GM19023 (cell line): ENCODE measurements at regions not wholly inside any gene's neighbourhood (a gene's known extent, or its start where the extent isn't known, plus 50 kb on each side); places are given as distances from the start of the nearest gene placed in this dataset.
"Not testable (repeated sequence)": the region's sequence is repeated elsewhere in the genome, so short reads cannot be mapped to it uniquely, and the experiment has no call there.

Experiments used
- ATAC-seq: cut with Tn5 transposase; IDR thresholded peaks from one replicate; pipeline ENCODE4 v1.9.1; 2021; ENCODE audit warnings: mild to moderate bottlenecking, moderate library complexity; ENCODE audit not compliant: unreplicated experiment

- not testable (repeated sequence) for ATAC-seq
Measured at GRCh38 chr1:83274656-83275055, 724.3 kb downstream of the TTLL7 start.

DNA sequence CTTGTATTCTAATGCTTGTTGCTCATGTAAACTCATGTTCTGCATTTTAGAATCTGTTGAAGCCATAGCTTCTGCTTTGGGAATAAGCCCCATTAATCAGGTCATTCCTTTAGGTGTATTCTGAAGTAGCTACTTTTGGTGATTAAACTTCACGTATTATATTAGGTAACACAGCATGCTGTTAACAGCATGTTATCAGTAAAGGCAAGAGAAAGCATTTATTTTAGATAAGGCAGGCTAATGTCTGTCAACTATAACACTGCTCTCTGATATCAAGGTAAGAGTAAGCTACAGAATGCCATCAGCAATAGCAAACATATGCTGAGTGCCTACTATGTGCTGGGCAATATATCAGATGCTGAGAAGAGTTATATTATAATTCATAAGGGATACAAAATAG is 726.4 kb downstream of the TTLL7 start:
- not testable (repeated sequence) for ATAC-seq

DNA sequence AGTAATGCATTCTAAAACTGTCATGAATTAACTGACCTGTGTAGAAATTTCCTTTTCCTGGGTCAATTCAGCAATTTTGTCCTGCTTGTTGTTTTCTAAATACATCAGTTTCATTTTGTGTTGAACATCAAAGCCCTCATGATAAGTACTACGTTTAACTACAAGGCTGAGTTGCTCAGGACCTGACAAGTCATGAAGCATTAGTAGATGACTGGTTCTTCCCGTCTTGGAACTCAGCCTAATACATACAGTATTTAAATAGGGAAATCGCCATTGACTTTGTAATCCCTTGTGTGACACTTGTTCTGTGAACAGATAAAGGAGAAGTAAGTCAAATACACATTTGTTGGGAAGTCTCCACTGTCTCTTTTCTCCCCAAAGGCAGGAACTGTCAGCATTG is 727.1 kb downstream of the TTLL7 start:
- ATAC-seq = not testable (repeated sequence)

DNA sequence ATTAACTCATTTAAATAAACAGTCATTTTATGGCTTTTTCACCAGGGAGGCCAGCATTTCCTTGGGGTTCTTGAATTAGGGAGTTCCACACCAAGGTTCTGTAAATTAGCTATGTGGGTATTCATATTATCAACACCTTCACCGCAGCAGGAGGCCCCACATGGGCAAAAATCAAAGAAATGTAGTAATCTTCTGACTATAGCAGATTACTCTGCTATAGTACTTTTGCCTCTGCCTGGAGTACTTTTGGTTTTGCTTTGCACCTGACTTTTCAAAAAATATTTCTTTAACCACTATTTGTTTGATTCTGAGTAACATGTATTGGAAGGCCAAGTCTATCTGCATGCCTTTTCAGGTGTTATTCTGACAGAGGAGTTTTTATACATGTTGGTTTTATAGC is 728.1 kb downstream of the TTLL7 start:
- ATAC-seq = not testable (repeated sequence)

DNA sequence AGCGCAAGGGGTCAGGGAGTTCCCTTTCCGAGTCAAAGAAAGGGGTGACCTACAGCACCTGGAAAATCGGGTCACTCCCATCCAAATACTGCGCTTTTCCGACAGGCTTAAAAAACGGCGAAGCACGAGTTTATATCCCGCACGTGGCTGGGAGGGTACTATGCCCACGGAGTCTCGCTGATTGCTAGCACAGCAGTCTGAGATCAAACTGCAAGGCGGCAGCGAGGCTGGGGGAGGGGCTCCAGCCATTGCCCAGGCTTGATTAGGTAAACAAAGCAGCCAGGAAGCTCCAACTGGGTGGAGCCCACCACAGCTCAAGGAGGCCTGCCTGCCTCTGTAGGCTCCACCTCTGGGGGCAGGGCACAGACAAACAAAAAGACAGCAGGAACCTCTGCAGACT is 735.1 kb downstream of the TTLL7 start:
- ATAC-seq = not testable (repeated sequence)

DNA sequence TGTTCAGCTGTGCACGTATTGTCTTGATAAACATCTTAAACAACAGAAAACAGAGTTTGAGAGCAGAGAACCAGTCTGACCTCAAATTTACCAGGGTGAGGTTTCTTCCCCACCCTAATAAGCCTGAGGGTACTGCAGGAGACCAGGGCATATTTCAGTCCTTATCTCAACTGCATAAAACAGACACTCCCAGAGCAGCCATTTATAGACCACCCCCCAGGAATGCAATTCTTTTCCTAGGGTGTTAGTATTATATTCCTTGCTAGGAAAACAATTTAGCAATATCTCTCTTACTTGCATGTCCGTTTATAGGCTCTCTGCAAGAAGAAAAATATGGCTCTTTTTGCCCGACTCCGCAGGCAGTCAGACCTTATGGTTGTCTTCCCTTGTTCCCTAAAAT is 747.2 kb downstream of the TTLL7 start:
- ATAC-seq = not testable (repeated sequence)

GRCh38 chr1:83246780-83247179 is 752.2 kb downstream of the TTLL7 start:
- not testable (repeated sequence) for ATAC-seq

GRCh38 chr1:83244832-83245231 is 754.1 kb downstream of the TTLL7 start:
- not testable (repeated sequence) for ATAC-seq

DNA sequence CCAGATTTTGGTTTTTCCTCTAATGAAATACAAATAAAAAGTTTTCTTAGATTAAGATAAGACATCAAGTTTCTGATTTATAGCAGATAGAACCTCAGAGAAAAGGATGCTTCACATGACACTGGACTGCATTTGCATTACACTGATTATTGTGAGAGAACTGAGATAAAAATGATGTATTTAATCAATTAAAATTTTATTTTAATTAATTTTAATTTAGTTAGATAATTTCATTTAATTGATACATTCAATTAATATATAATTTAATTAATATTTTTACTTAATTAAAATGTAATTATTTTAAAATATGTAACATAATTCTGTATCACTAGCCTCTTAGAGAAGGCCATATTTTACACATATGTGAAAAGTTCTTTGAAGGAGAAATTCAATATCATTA is 759.4 kb downstream of the TTLL7 start:
- ATAC-seq = not testable (repeated sequence)

DNA sequence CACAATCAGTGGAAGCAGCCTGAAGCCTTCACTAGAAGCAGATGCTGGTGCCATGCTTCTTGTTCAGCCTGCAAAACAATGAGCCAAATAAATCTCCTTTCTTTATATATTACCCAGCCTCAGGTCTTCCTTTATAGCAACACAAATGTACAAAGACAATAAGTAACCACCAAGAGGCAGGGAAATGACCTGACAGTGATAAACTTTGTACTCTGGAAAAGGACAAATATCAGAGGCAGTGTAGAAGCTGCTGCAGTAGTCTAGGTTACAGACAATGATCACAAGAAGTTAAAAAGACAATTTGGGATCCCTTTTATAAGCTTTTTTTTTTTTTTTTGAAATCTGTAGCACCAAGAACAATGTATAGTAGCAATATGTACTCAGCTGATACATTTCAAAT is 760.3 kb downstream of the TTLL7 start:
- not testable (repeated sequence) for ATAC-seq

DNA sequence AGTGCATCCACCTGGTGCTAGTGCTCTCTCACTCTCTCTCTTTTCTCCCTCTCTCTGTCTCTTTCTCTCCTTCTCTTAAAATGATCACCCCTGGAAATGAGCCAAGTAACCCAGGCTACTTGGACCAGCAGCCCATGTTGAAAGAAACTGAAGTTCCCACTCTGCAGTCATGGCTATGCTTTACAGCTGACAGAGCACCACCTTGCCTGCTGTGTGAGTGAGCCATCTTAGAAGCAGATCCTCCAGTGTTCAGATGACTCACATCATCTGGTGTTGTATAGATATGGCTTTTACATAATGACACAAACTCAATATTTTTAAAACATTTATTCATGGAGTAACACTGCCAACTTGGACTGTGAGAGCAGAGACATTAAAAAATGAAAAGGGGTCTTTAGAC is 779.1 kb downstream of the TTLL7 start:
- not testable (repeated sequence) for ATAC-seq

GRCh38 chr1:83218036-83218716 is 780.8 kb downstream of the TTLL7 start:
- ATAC-seq = not testable (repeated sequence)

DNA sequence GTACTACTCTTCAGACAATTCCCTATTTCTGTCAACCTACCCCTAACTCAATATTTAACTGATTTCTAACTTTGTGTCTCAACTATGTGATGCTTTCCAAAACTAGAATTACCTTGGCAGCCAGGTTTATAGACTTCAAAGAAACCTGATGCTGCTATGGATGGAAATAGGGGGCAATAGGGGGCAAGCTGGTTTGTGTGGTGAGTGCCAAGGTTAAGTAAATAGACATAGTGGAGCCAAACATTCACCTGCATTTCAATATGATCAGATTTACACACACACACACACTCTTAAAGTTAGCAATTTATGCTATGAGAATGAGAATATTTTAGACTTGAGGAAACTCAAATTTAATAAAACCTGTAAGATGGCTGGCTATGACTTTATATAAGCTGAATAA is 784.6 kb downstream of the TTLL7 start:
- not testable (repeated sequence) for ATAC-seq

DNA sequence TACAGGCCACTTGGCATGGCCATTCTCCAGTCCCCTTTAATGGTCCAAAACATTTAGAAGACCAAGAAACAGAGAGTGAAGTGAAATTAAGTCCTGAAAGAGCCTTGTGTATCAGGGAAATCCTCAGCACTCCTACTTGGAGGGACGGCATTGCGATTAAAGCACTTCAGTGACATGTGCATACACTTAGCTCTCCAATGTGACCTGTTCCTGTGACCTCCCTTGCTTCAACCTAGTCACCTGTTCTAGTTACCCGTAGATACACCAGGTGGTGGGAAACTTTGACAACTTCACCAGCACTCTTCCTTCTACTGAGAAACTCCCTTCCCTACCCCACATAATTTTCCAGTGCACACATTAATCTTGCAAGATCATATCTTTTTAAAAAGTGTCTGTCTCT is 785.3 kb downstream of the TTLL7 start:
- ATAC-seq = not testable (repeated sequence)

GRCh38 chr1:83212033-83212432 is 786.9 kb downstream of the TTLL7 start:
- ATAC-seq = not testable (repeated sequence)

GRCh38 chr1:83208540-83208939 is 790.4 kb downstream of the TTLL7 start:
- not testable (repeated sequence) for ATAC-seq

GRCh38 chr1:83194610-83195009 is 804.3 kb downstream of the TTLL7 start:
- ATAC-seq = not testable (repeated sequence)

GRCh38 chr1:83182033-83182728 is 816.8 kb downstream of the TTLL7 start:
- ATAC-seq = not testable (repeated sequence)

DNA sequence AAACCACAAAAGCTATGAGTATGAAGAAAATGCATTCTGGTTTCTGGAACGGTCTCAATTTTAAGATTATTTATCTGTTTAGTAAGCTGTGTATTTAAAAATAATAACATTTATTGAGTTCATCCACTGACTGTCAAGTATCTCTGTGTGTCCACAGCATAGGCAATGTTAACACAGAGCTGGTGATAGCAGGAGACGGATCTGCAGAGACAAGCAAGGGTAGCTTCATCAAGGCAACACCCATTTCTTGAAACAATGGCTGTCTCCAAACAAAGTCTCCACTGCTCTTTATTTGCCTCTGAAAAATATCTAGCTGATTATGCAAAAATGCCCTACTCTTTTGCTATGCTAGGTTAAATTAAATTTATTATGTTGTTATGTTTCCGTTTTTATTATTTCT is 818.3 kb downstream of the TTLL7 start:
- ATAC-seq = not testable (repeated sequence)

DNA sequence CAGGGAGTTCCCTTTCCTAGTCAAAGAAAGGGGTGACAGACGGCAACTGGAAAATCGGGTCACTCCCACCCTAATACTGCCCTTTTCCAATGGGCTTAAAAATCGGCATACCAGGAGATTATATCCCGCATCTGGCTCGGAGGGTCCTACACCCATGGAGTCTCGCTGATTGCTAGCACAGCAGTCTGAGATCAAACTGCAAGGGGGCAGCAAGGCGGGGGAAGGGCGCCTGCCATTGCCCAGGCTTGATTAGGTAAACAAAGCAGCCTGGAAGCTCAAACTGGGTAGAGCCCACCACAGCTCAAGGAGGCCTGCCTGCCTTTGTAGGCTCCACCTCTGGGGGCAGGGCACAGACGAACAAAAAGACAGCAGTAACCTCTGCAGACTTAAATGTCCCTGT is 831.3 kb downstream of the TTLL7 start:
- ATAC-seq = not testable (repeated sequence)

GRCh38 chr1:83163879-83164475 is 835.0 kb downstream of the TTLL7 start:
- ATAC-seq = not testable (repeated sequence)

DNA sequence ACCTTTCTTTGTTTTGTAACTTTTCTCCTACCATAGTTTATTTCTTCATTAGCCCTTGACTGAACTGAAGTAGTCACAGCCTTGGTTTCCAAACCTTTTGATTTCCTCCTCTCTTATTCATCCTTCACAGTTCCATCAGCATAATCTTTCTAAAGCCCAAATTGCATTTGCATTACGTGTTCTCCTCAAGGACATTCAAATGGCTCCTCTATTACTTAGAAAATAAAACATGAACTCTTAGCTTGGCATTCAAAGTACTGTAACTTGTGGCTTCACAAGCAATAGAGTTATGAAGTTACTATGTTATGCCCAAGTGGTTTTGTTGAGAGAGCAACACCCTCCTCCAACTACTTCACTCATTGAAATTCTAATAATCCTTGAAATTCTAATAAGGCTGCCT is 840.0 kb downstream of the TTLL7 start:
- ATAC-seq = not testable (repeated sequence)
